ENCODE measurements at regions not wholly inside any gene's neighbourhood (a gene's known extent, or its start where the extent isn't known, plus 50 kb on each side); places are given as distances from the start of the nearest gene placed in this dataset.

DNA sequence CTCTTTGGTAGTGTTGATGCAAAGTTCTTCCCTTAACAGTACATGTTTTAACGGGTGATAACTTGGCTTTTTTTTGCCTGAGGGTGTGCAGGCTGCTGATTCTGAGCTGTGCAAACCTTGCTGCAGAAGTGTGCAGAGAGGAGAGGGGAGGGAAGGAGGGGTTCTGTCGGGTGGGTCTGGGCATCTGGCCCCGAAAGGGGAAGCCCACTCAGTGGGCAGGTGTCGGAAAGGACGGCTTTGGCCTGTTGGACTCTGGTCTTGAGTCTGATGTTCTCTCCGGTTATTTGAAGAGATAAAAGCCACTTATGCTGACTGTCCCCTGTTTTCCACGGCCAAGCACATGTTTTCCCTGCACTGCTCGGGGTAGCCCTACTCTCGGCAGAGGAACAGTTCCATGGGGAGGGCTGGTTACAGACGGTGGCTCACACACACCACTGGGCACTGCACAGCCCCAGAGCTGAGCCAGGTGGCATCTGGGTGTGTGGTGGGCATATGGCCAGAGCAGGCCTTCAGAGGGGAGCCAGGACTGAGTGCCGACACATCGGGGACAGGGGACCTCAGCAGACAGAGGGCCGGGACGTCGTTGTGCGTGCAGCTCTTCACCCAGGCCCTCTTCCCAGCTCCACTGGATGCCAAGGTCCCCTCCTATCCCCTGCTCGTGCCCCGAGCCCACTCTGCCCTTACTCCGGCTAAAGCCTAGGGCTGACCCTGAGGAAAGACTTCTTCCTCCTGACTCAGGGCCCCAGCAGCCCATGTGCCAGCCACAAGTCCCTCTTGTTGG, 93.2 kb downstream of the TEX29 start:
- DNase-seq (ENCODE audit: low spot score), result no peak

DNA sequence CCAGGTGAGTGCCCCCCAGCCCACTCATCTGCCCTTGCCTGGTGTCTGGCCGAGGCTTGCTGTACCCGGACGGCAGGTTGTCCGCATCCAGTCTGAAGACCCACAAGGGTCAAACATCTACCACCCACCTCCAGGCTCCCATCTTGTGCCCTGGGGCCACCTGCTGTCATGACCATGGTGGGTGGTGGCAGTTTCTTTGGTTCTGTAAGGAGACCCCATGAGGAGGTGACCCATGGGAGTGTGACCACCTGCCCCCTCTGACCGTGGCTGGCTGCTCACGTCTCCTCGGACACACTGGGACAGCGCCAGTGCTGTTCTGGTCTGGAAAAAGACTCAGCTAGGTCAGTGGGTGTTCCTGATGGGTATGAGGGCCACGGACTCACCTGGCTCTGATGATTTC, 93.9 kb downstream of the TEX29 start:
- DNase-seq (ENCODE audit: low spot score), result no peak

DNA sequence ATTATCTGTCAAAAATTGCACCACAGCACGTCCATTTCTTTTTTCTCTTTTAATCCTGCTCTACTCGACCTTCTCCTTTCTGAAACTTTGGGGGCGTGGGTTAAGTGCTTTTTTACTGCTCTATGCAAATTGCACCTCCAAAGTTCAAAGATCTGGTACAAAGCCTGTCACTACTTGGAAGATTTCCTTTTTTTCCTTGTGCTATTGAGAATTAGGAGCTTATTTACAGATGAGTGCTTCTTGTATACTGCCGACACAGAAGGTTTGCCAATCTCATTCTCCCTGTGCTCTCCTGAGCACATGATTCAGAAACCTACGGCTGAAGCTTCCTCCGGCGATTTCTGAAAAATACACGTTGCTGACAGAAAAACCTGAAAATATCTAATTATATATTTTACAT, 94.8 kb downstream of the TEX29 start:
- DNase-seq (ENCODE audit: low spot score), result no peak

DNA sequence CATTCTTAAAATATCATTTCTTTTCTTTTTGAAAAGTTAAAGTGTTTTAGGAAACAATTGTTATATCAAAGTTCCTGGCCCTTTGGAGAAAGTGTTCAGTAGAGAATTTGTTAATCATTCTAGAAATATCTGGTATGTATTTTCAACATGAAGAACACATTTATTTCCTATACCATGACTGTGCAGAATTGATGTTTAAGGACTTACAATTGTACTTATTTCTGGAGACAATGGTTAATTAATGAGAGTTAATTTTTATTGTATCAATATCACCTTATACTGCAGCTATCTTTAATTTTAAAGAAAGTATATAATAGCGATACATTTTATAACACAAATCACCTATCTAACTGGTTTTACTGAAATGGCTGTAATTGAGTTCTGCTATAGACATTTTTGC, 95.3 kb downstream of the TEX29 start:
- no peak for DNase-seq (ENCODE audit: low spot score)

DNA sequence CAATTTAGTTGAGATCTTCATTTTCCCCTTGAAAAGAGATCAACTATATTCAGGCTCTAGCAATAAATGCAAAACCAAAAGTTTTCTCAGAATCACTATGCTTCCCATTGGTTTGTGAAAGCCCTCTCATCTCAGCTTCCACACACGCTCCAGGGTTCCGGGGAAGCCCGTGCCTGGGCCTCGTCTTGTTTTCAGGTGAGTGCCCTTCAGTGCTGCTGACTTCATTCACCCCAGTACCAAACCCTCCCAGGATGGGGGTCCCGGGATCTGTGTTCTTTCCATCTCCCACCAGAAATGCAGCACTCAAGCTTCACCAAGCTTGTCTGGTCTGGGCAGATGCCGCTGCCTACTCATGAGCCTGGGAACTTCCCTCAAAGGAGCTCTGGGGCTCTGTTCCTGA, 97.7 kb downstream of the TEX29 start:
- no peak for DNase-seq (ENCODE audit: low spot score)

DNA sequence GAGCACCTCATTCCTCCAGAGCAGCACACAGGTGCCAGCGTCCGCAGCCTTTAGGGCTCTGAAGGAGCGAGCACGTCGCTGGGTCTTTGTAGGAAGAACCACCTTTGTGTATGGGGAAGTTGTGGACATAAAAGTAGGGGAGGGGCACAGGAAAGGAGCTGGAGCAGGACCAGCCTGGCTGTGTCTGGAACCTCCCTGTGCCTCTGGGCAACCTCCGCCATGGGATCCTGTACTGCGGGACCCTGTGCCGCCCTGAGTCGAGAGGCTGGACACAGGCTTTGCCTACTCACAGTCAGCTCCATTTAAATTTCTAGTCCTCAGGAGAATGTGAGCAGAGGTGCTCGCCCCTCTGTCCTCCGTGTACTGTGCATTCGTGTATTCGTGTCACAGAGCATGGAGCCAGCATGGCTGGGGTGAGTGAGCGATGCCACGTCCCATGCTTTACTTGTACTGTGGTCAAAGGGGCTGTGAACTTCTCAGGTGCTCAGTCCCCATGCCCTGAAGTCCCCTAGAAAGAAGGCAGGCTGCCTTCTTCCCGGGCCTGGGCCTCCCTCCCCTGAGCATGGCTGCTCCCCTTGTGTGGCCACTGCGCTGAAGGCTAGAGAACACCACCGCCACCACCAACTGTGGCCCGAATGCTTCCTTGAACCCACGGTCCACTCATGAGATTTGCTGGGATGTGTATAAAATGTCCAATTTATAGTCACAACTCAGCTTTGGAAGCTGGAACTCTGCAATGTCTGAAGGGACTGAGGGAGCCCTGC, 99.9 kb downstream of the TEX29 start:
- DNase-seq (ENCODE audit: low spot score), result no peak

DNA sequence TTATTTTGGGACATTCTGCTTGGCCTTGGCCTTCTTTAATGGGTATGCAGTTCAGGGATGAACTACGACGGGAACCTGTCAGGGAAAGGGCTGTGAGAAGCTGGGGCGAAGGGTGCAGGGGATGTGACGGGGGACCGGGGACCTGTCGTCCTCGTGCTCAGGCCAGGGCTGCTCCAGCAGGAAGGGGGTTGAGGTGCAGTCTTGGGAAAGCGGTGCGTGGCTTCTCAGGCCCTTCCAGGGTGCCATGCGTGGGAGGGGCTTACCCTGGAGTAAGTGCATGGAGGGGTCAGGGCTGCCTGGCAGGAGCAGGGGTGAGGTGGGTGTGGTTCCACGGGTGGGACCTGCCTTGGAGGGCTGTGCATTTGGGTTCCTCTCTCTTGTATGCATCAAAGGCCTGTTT, 100.8 kb downstream of the TEX29 start:
- no peak for DNase-seq (ENCODE audit: low spot score)

DNA sequence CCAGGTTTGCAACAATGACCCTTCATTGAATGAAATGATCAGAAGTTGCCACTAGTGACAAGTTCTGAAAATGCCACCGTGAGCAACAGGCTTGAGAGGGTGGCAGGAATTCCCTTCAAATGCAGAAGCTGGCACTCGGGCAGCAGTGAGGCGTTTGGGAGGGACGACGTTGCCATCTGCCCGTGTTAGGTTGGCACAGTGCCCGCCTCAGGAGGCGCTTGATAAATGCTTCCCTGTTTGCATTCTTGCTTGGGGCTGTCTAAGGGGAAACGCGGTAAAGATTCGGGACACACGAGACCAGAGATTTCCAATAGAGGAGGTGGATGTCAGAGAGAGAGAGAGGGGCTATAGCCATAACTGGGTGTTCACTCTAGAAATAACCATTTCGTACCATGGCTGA, 101.9 kb downstream of the TEX29 start:
- DNase-seq (ENCODE audit: low spot score), result no peak

DNA sequence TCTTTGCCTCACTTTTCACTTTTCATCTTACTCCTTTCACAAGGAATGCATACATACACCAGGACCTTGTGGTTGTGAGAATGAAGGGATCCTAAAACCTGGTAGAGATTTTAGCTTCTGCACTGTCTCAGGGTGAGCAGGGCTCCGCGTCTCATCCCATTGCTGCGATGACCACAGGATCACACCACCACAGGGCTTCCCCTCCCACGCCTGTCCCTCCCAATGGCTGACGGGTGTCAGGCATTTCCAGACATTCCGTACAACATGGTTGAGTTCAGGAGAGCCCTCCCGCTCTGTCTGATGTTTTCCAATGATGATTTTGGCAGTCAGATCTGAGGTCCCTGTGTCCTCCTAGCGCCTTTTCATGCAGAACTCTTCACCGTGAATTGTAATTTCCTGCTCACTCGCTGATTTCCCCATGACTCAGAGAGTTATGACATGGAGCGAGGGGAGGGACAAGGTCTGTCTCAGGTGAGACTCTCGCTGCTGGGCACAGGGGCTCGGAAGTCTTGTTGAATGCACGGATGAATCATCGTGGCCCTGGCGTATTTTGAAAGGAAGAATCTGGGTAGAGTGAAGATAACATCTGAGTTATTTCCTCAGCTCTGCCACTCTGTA, 102.8 kb downstream of the TEX29 start:
- DNase-seq (ENCODE audit: low spot score), result no peak

DNA sequence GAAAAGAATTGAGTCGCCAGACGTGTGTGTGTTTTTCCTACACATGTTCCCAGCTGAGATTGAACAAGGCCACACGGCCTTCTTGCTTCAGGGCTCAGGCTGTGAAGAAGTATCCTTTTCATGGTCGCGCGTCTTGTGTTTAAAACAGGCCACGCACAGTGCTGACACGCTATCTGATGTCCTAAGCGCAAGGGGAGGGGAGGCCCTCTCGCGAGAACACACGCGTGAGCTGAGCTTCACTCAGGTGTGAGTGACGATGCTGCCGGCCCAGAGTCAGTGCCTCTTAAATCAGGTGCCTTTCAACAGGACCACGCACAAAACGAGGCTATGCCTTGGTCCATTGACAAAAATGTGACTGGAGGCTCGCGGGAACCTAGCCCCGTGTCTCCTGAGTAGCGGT, 103.7 kb downstream of the TEX29 start:
- DNase-seq (ENCODE audit: low spot score), result no peak

DNA sequence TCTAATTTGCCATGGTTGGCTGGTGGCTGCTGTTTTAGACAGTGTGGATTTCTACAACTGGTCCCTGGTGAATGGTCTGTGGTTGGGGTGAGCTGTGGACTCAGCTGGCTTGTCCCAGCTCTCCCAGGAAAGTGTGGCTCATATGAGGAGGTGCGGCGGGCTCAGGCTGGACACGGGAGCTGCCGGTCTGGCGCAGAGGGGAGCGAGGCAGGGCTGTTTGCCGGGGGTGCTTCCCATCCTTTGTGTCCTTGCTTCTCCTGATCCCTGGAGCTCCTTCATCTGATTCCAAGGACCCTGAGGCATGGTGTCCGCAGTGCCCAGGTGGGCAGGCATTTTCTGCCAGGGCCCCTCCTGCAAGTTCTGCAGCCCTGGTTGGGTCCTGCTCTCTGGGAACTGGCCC, 104.9 kb downstream of the TEX29 start:
- no peak for DNase-seq (ENCODE audit: low spot score)

DNA sequence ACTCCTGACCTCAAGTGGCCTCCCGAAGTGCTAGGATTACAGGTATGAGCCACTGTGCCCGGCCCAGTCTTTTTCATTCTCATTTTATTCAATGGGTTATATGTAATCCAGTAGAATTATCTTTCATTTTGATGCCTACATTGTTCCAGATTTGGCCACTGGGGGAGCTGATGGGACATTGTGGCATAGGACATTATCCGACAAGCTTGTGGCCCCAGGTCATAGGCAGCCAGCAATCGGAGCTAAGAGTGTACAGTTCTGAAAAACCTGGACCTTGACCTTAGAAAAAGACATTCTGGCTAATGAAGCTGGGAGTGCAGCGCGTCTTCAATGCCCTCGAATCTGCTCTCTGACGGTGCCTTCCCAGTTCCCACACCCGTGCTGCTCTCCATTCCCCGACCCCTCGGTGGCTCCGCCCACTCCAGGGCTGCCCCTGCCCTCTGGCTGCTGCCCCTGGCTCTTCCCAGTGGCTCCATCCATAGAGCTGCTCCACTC, 108.7 kb downstream of the TEX29 start:
- no peak for DNase-seq (ENCODE audit: low spot score)

DNA sequence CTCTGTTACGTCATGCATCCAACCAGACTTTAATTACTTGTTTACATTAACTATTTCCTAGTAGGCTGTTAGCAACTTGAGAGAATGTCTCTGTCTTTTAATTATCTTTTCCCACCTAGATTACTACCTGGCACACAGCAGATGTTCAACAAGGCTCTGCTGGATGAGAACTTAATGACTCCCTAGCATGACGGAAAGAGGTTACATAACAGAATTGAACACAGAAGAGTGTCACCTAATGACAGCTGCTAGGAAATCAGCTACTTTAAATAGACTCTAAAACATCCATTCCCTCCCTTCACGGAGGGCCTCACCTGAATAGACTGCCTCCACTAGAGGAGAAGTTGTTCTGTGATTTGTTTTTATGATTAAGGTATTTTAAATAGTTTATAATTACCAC, 110.8 kb downstream of the TEX29 start:
- peak; percentile 6 for DNase-seq (ENCODE audit: low spot score)

DNA sequence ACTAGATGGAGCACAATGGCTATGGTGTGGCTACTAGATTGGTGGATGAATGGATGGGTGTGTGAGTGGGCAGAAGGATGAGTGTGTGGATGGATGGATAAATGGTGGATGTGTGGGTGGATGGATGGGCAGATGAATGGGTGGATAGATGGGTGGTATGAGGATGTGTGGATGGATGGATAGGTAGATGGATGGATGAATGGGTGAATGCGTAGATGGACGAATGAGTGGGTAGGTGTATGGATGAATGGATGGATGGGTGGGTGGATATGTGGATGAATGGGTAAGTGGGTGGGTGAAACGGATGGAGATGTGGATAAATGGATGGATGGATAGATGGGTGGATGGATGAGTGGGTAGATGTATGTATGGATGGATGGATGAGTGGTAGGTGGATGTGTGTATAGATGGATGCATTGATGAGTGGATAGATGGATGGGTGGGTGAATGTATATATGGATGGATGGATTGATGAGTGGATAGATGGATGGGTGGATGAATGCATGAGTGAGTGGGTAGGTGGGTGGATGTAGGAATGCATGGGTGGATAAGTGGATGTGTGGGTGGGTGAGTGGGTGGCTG, 114.2 kb downstream of the TEX29 start:
- DNase-seq (ENCODE audit: low spot score), result peak; percentile 16

DNA sequence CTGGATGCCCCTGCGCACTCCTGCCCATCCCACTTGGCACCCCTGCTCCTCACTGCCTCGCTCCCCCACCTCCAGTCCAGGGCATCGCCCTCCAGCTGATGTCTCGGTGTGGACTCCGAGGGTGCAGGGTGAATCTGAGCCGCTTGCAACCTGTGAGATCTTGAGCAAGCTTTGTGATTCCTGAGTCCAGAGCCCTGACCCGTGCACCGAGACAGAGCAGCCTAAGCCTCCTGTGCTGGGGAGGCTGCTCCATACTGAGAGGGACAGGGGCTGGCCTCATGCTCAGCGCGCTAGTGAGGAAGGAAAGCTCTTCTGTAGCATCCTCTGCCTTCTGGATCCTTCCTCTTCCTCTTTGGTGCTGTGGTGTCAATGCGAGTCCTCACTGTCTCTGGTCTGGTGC, 116.0 kb downstream of the TEX29 start:
- DNase-seq (ENCODE audit: low spot score), result peak; percentile 45

DNA sequence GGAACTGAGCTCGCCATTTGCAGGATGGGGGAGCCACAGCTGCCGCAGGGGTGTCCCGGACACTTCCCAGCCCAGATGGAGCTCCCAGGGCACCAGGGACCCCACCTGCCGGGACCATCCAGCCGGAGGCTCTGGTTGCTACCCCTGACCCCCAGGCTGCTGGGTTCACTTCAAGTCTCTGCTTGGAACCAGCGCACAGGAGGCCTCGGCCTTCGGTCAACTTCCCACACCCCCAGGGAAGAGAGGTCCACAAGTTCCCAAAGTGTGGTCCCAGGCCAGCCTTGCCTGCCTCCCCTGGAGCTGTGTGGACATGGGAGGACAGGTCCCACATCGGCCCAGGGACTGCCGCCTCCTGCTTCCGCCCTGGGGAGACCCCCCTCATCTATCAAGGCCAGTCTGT, 117.0 kb downstream of the TEX29 start:
- DNase-seq (ENCODE audit: low spot score), result peak; percentile 41

DNA sequence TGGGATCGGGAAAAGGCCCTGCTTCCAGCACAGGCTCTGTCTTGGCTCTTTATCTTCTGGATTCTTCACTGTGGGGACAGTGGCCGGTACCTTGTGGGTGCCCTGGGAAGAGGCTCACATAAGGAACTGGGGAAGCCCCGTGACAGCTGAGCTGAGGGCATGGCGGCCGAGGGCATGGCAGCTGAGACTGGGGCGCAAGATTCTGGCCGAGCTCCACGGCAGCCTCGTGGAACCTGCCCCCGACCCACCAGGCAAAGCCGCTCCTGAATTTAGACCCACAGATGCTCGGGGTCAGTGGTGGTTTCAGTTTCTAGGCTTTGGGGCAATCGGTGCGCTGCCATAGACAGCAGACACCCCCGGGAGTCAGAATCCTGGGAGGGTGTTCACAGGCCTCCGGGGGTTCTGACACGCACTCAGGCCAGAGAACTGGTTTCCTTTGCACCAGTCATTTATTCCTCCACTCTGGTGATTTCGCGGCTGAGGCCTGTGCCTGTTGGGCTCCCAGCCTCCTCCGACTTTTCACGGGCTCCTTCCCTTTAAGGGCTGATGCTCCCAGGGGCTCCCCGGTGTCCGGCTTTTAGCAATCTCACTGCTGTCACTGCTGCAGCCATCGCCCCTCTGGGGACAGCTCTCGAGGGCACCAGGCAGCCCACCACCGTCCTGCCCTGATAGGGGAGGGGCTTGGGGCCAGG, 117.6 kb downstream of the TEX29 start:
- DNase-seq (ENCODE audit: low spot score), result peak; percentile 41

DNA sequence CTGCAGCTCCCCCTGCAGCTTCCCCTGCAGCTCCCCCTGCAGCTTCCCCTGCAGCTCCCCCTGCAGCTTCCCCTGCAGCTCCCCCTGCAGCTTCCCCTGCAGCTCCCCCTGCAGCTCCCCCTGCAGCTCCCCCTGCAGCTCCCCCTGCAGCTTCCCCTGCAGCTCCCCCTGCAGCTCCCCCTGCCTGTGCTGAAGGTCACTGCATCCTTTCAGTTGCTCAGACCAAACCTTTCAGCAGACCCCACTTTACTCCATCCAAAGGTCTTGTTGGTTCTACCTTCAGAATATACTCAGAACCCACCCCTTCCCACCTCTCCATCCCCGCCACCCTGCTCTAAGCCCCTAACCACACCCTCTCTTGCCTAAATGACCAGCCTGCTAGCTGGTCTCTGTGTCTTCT, 120.0 kb downstream of the TEX29 start:
- DNase-seq (ENCODE audit: low spot score), result peak; percentile 42

DNA sequence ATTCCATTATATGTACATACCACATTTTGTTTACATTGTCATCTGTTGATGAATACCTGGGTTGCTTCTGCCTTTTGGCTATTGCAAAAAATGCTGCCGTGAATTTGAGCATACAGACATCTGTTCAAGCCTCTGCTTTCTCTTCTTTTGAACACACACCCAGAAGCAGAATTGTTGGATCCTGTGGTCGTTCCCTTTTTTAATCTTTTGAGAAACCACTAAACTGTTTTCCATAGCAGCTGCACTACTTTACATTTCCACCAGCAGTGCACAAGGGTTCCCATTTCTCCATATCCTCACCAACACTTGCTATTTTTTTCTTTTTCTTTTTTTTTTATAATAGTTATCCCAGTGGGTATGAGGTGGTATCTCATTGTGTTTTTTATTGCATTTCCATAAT, 123.5 kb downstream of the TEX29 start:
- DNase-seq (ENCODE audit: low spot score), result no peak

DNA sequence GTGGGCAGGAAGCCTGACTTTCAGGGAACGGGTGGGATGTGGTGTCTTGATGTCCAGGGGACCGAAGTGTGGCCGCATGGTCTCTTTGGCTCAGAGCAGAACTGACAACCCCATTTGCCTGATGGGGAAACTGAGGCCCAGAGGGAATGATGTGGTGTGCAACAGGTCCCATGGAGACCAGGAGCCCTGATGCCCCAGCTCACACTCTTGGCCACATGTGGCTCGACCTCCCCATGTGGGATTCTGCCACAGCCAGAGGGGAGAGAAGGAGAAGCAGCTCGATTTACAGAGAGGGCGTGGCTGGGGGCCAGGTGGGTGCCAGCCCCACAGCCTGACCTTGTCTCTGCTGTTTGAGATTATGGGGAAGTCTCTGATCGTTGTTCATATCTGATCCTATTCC, 128.1 kb downstream of the TEX29 start:
- peak; percentile 11 for DNase-seq (ENCODE audit: low spot score)

DNA sequence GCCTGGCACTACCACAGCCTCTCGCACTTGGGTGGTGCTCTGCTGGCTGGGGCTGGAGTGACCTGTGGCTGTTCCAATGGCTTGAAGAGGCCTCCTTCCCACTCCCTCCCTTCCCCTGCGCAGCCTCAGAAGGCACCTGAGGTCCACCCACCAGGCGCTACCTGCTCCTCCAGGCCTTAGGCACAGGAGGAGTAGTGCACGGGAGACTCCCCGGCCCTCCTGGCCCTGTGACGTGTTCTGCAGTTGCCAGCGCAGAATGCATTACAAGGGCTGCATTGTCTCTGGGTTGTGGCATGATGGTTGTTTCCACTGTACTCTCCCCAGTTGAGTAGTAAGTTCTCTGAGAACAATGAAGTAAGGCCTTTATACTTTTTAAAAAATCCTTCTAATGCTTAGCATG, 128.6 kb downstream of the TEX29 start:
- DNase-seq (ENCODE audit: low spot score), result peak; percentile 19

DNA sequence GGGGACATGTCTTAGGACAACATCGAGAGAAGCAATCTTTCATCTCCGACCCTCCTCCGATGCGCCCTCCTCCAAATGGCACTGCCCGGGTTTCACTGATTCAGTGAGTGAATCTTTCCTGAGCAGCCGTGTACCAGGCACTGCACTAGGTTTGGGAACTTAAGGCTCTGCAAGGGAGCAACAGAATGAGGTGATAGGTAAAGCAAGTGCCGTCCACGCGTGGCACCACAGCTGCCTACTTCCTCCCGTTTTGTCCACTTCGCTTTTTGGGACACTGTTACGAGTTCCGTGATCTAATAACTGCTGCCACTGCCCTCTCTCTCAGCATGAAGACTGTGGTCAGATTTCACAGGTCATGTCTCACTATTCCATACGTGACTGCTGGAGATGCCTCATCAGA, 131.0 kb downstream of the TEX29 start:
- DNase-seq (ENCODE audit: low spot score), result peak; percentile 21

Data from ecto neural progenitor cell (in vitro differentiated cells).